DMS153 treated with DMSO at 0.1 percent for 48 hours (cell line): ENCODE measurements at regions not wholly inside any gene's neighbourhood (a gene's known extent, or its start where the extent isn't known, plus 50 kb on each side); places are given as distances from the start of the nearest gene placed in this dataset.

ENCODE experiments used
- DNase-seq: peaks from one replicate; lab custom pipeline; 2025; ENCODE audit not compliant: unreplicated experiment; lab: John Stamatoyannopoulos, UW

GRCh38 chr3:72411843-72412242 lies 436.4 kb downstream of the SHQ1 start:
- no peak for DNase-seq

GRCh38 chr3:72411126-72411525 lies 437.1 kb downstream of the SHQ1 start:
- no peak for DNase-seq

- DNase-seq: no peak
Measured at GRCh38 chr3:72408983-72409779, 439.1 kb downstream of the SHQ1 start.

- no peak for DNase-seq
Measured at GRCh38 chr3:72407766-72408165, 440.5 kb downstream of the SHQ1 start.

- no peak for DNase-seq
Measured at GRCh38 chr3:72405943-72406566, 442.2 kb downstream of the SHQ1 start.

- no peak for DNase-seq
Measured at GRCh38 chr3:72401005-72401545, 447.2 kb downstream of the SHQ1 start.

GRCh38 chr3:72398781-72399180 lies 449.5 kb downstream of the SHQ1 start:
- DNase-seq: no peak

GRCh38 chr3:72397586-72397985 lies 450.7 kb downstream of the SHQ1 start:
- DNase-seq: no peak

GRCh38 chr3:72396899-72397298 lies 451.3 kb downstream of the SHQ1 start:
- DNase-seq: no peak

GRCh38 chr3:72395776-72396311 lies 452.4 kb downstream of the SHQ1 start:
- no peak for DNase-seq

GRCh38 chr3:72393455-72393854 lies 454.8 kb downstream of the SHQ1 start:
- no peak for DNase-seq

- no peak for DNase-seq
Measured at GRCh38 chr3:72391659-72392058, 456.6 kb downstream of the SHQ1 start.

GRCh38 chr3:72390841-72391240 lies 457.4 kb downstream of the SHQ1 start:
- DNase-seq: no peak

- no peak for DNase-seq
Measured at GRCh38 chr3:72388644-72389043, 459.6 kb downstream of the SHQ1 start.

GRCh38 chr3:72388117-72388516 lies 460.1 kb downstream of the SHQ1 start:
- no peak for DNase-seq

- DNase-seq: no peak
Measured at GRCh38 chr3:72386327-72387000, 461.8 kb downstream of the SHQ1 start.

GRCh38 chr3:72385167-72385566 lies 463.1 kb downstream of the SHQ1 start:
- no peak for DNase-seq

- DNase-seq: no peak
Measured at GRCh38 chr3:72384602-72385001, 463.6 kb downstream of the SHQ1 start.

- DNase-seq: no peak
Measured at GRCh38 chr3:72383883-72384282, 464.4 kb downstream of the SHQ1 start.

- no peak for DNase-seq
Measured at GRCh38 chr3:72383230-72383629, 465.0 kb downstream of the SHQ1 start.

- no peak for DNase-seq
Measured at GRCh38 chr3:72382460-72382859, 465.8 kb downstream of the SHQ1 start.

GRCh38 chr3:72381584-72381983 lies 466.7 kb downstream of the SHQ1 start:
- DNase-seq: no peak
